ENCODE measurements at regions not wholly inside any gene's neighbourhood (a gene's known extent, or its start where the extent isn't known, plus 50 kb on each side); places are given as distances from the start of the nearest gene placed in this dataset.

GRCh38 chr3:99111235-99111634 is 209.7 kb upstream of the DCBLD2 start:
- 2% methylated on average over 3 of the region's 3 CpGs for WGBS (ENCODE audit: low lambda C conversion rate)

More at GRCh38 chr3:99111235-99111634, 209.7 kb upstream of the DCBLD2 start:
- ChIA-PET CTCF (ENCODE audit: low intra/inter-chr PET ratio, low total read pairs) (no interaction called here), POLR2A (no interaction called here)
- in situ Hi-C loops (cut with HindIII; ENCODE audit: extremely low pct_ligation_motif_present, low pct_unique_long_range_greater_than_20kb) (no loop called here), intact Hi-C loops (cut with micrococcal nuclease; ENCODE audit: unreplicated experiment) (loop anchor here (5.0 kb wide), 1 partner anchor 641 kb away; no protein-coding TSS in a partner anchor)
- Histone ChIP-seq H3K4me3 (replicated peaks in 1 of 3; ENCODE audit: insufficient read depth in 1 of 3, low read depth in 2 of 3, low read length in 3 of 3) (no peak overlapping the region), H3K27me3 (ENCODE audit: control insufficient read depth in 1 of 2, insufficient read depth in 2 of 2, low read length in 2 of 2) (no peaks in the 10 kb centered on the region), H3K4me2 (ENCODE audit: low read depth, low read length) (no peak overlapping the region), H3K79me2 (ENCODE audit: insufficient read depth, low read length) (no peaks in the 10 kb centered on the region), H3K9ac (ENCODE audit: insufficient read depth, low read depth, low read length) (no peak overlapping the region), H3K27ac (ENCODE audit: extremely low read length, insufficient read depth, low read length) (no peak overlapping the region), H3K9me3 (ENCODE audit: low read length) (no peaks in the 10 kb centered on the region), H3K4me1 (ENCODE audit: insufficient read depth, low read length) (no peaks in the 10 kb centered on the region), H3K36me3 (replicated peaks in 1 of 2; ENCODE audit: control insufficient read depth in 1 of 2, insufficient read depth in 2 of 2, low read length in 2 of 2) (no peaks in the 10 kb centered on the region), H2AFZ (ENCODE audit: low read length) (no peak overlapping the region), H4K20me1 (ENCODE audit: insufficient read depth, low read length) (no peaks in the 10 kb centered on the region)
- FAIRE-seq (no peak), ATAC-seq (no peak), DNase-seq (ENCODE audit: low spot score) (no peak)
- TF ChIP-seq HOXA3 (CRISPR knock-in tag; IDR thresholded peaks at IDR 0.05) = no peak
- TF ChIP-seq ZNF567 (CRISPR knock-in tag; IDR thresholded peaks at IDR 0.05; ENCODE audit: borderline replicate concordance) = no peak
- TF ChIP-seq HMG20B (CRISPR knock-in tag; conservative IDR thresholded peaks at IDR 0.05) = no peak
- TF ChIP-seq, protein P1, sequence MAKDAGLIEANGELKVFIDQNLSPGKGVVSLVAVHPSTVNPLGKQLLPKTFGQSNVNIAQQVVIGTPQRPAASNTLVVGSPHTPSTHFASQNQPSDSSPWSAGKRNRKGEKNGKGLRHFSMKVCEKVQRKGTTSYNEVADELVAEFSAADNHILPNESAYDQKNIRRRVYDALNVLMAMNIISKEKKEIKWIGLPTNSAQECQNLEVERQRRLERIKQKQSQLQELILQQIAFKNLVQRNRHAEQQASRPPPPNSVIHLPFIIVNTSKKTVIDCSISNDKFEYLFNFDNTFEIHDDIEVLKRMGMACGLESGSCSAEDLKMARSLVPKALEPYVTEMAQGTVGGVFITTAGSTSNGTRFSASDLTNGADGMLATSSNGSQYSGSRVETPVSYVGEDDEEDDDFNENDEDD (CRISPR knock-in tag; IDR thresholded peaks at IDR 0.05; ENCODE audit: borderline replicate concordance) = no peak
- TF ChIP-seq NFYC (CRISPR knock-in tag; IDR thresholded peaks at IDR 0.05) = no peak
- TF ChIP-seq ZNF619 (CRISPR knock-in tag; IDR thresholded peaks at IDR 0.05) = no peak
- TF ChIP-seq ZNF3 (CRISPR knock-in tag; IDR thresholded peaks at IDR 0.05) = no peak
- TF ChIP-seq, protein P2, sequence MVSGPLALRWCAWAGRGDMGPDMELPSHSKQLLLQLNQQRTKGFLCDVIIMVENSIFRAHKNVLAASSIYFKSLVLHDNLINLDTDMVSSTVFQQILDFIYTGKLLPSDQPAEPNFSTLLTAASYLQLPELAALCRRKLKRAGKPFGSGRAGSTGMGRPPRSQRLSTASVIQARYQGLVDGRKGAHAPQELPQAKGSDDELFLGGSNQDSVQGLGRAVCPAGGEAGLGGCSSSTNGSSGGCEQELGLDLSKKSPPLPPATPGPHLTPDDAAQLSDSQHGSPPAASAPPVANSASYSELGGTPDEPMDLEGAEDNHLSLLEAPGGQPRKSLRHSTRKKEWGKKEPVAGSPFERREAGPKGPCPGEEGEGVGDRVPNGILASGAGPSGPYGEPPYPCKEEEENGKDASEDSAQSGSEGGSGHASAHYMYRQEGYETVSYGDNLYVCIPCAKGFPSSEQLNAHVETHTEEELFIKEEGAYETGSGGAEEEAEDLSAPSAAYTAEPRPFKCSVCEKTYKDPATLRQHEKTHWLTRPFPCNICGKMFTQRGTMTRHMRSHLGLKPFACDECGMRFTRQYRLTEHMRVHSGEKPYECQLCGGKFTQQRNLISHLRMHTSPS (CRISPR knock-in tag; IDR thresholded peaks at IDR 0.05; ENCODE audit: low read depth) = no peak
- TF ChIP-seq, protein P3, sequence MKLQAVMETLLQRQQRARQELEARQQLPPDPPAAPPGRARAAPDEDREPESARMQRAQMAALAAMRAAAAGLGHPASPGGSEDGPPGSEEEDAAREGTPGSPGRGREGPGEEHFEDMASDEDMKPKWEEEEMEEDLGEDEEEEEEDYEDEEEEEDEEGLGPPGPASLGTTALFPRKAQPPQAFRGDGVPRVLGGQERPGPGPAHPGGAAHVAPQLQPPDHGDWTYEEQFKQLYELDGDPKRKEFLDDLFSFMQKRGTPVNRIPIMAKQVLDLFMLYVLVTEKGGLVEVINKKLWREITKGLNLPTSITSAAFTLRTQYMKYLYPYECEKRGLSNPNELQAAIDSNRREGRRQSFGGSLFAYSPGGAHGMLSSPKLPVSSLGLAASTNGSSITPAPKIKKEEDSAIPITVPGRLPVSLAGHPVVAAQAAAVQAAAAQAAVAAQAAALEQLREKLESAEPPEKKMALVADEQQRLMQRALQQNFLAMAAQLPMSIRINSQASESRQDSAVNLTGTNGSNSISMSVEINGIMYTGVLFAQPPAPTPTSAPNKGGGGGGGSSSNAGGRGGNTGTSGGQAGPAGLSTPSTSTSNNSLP (IDR thresholded peaks at IDR 0.05; ENCODE audit: low read depth, low read length) = no peak
- TF ChIP-seq MXD1 (CRISPR knock-in tag; IDR thresholded peaks at IDR 0.05) = no peak
- TF ChIP-seq ZNF282 (IDR thresholded peaks at IDR 0.05; ENCODE audit: partially characterized antibody) = no peak
- TF ChIP-seq, protein P4, sequence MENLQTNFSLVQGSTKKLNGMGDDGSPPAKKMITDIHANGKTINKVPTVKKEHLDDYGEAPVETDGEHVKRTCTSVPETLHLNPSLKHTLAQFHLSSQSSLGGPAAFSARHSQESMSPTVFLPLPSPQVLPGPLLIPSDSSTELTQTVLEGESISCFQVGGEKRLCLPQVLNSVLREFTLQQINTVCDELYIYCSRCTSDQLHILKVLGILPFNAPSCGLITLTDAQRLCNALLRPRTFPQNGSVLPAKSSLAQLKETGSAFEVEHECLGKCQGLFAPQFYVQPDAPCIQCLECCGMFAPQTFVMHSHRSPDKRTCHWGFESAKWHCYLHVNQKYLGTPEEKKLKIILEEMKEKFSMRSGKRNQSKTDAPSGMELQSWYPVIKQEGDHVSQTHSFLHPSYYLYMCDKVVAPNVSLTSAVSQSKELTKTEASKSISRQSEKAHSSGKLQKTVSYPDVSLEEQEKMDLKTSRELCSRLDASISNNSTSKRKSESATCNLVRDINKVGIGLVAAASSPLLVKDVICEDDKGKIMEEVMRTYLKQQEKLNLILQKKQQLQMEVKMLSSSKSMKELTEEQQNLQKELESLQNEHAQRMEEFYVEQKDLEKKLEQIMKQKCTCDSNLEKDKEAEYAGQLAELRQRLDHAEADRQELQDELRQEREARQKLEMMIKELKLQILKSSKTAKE (CRISPR knock-in tag; IDR thresholded peaks at IDR 0.05; ENCODE audit: borderline replicate concordance) = no peak
- TF ChIP-seq KLF9 (CRISPR knock-in tag; IDR thresholded peaks at IDR 0.05; ENCODE audit: low read depth) = no peak
- TF ChIP-seq ZNF232 (CRISPR knock-in tag; IDR thresholded peaks at IDR 0.05; ENCODE audit: borderline replicate concordance) = no peak
- TF ChIP-seq NCOR1 (IDR thresholded peaks at IDR 0.05; ENCODE audit: borderline replicate concordance, low read length) = no peak
- BruUV-seq (replicated peaks) = no TSS peak

Data from HepG2 (cell line).